MM.1S (cell line): ENCODE measurements at regions not wholly inside any gene's neighbourhood (a gene's known extent, or its start where the extent isn't known, plus 50 kb on each side); places are given as distances from the start of the nearest gene placed in this dataset.

Source experiments
- DNase-seq: peaks from one replicate; pipeline ENCODE4 v3.0.0-alpha.2; 2015
- H2AFZ ChIP-seq: fragments of 300-600 bp; sonication (generic); 2 replicates; pipeline ENCODE4 v1.6.0; 2016; ENCODE audit warnings: antibody characterized with exemption, low read length
- H3F3A ChIP-seq: fragments of 300-600 bp; sonication (generic); 2 replicates; pipeline ENCODE4 v1.6.1; 2016; ENCODE audit warnings: mild to moderate bottlenecking, antibody characterized with exemption, low read length, moderate library complexity, mixed read lengths; ENCODE audit not compliant: insufficient read depth
- H3K27ac ChIP-seq: fragments of 300-600 bp; sonication (generic); 2 replicates; pipeline ENCODE4 v1.5.1; 2016; ENCODE audit warnings: mild to moderate bottlenecking, low read length
- H3K27me3 ChIP-seq: fragments of 300-600 bp; sonication (generic); replicated peaks from 2 replicates; pipeline ENCODE4 v1.6.0; 2016; ENCODE audit warnings: low read length; ENCODE audit not compliant: insufficient read depth
- H3K36me3 ChIP-seq: fragments of 300-600 bp; sonication (generic); replicated peaks from 2 replicates; pipeline ENCODE4 v1.6.1; 2016; ENCODE audit warnings: mild to moderate bottlenecking, low read length, mixed read lengths; ENCODE audit not compliant: insufficient read depth
- H3K4me1 ChIP-seq: fragments of 300-600 bp; sonication (generic); 2 replicates; pipeline ENCODE4 v1.6.1; 2016; ENCODE audit warnings: low read length, mixed read lengths
- H3K4me2 ChIP-seq: fragments of 300-600 bp; sonication (generic); 2 replicates; pipeline ENCODE4 v1.6.0; 2016; ENCODE audit warnings: low read depth, low read length
- H3K4me3 ChIP-seq: fragments of 300-600 bp; sonication (generic); 2 replicates; pipeline ENCODE4 v1.5.1; 2016; ENCODE audit warnings: low read length, mixed read lengths
- H3K79me2 ChIP-seq: fragments of 300-600 bp; sonication (generic); 2 replicates; pipeline ENCODE4 v1.6.1; 2016; ENCODE audit warnings: mixed run types, low read length, mixed read lengths
- H3K9ac ChIP-seq: fragments of 300-600 bp; sonication (generic); 2 replicates; pipeline ENCODE4 v1.6.1; 2016; ENCODE audit warnings: low read length, mixed read lengths
- H3K9me2 ChIP-seq: fragments of 300-600 bp; sonication (generic); replicated peaks from 2 replicates; pipeline ENCODE4 v1.6.1; 2016; ENCODE audit warnings: mild to moderate bottlenecking, low read length, mixed read lengths; ENCODE audit not compliant: insufficient read depth
- H3K9me3 ChIP-seq: fragments of 300-600 bp; sonication (generic); replicated peaks from 2 replicates; pipeline ENCODE4 v1.6.1; 2016; ENCODE audit warnings: mild to moderate bottlenecking, low read length, mixed read lengths; ENCODE audit not compliant: insufficient read depth
- H4K20me1 ChIP-seq: fragments of 300-600 bp; sonication (generic); 2 replicates; pipeline ENCODE4 v1.6.1; 2016; ENCODE audit warnings: mild to moderate bottlenecking, low read length, moderate library complexity, mixed read lengths; ENCODE audit not compliant: insufficient read depth
- CTCF ChIP-seq: fragments of 300-600 bp; sonication (generic); IDR thresholded peaks from 2 replicates; pipeline ENCODE4 v1.5.1; 2016; ENCODE audit warnings: antibody characterized with exemption, low read length, mixed read lengths
- EZH2 ChIP-seq: fragments of 300-600 bp; sonication (generic); optimal IDR thresholded peaks from 2 replicates; pipeline ENCODE3; 2017; ENCODE audit warnings: low read depth, mild to moderate bottlenecking, antibody characterized with exemption, low read length, mixed read lengths
- EZH2phosphoT487 ChIP-seq: fragments of 300-600 bp; sonication (generic); IDR thresholded peaks from 2 replicates; pipeline ENCODE4 v1.6.1; 2018; ENCODE audit warnings: antibody characterized with exemption, low read length

- no peaks in the 10 kb centered on the region for H3K9me2 ChIP-seq
- peak overlapping the region; percentile 80 for H3K4me2 ChIP-seq
- DNase-seq = peak; percentile 49
- H3K4me3 ChIP-seq = peak overlapping the region; percentile 34
- H3F3A ChIP-seq = peaks cover 19% of the 10 kb centered on the region
- TF ChIP-seq EZH2phosphoT487 (no peak), EZH2 (no peak), CTCF (no peak)
- no peaks in the 10 kb centered on the region for H3K36me3 ChIP-seq
- H4K20me1 ChIP-seq = no peaks in the 10 kb centered on the region
- H3K79me2 ChIP-seq = no peaks in the 10 kb centered on the region
- H3K9me3 ChIP-seq = no peaks in the 10 kb centered on the region
- H3K4me1 ChIP-seq = peaks cover 30% of the 10 kb centered on the region
- H3K9ac ChIP-seq = no peak overlapping the region
- no peaks in the 10 kb centered on the region for H3K27me3 ChIP-seq
- H2AFZ ChIP-seq = no peak overlapping the region
- H3K27ac ChIP-seq = peak overlapping the region; percentile 38; the same call in 1 of the 2 replicates
Measured at GRCh38 chr22:22099194-22099486, 116.6 kb upstream of the TOP3B start.

- no peaks in the 10 kb centered on the region for H3K36me3 ChIP-seq
- peaks cover 30% of the 10 kb centered on the region for H3K4me1 ChIP-seq
- H3K4me2 ChIP-seq = peak overlapping the region; percentile 80
- no peaks in the 10 kb centered on the region for H3K9me3 ChIP-seq
- peaks cover 19% of the 10 kb centered on the region for H3F3A ChIP-seq
- DNase-seq = peak; percentile 77
- H3K27me3 ChIP-seq = no peaks in the 10 kb centered on the region
- peak overlapping the region; percentile 38; the same call in 1 of the 2 replicates for H3K27ac ChIP-seq
- no peak overlapping the region for H2AFZ ChIP-seq
- TF ChIP-seq EZH2 = no peak
- TF ChIP-seq CTCF = no peak
- TF ChIP-seq EZH2phosphoT487 = no peak
- H4K20me1 ChIP-seq = no peaks in the 10 kb centered on the region
- H3K9me2 ChIP-seq = no peaks in the 10 kb centered on the region
- H3K9ac ChIP-seq = no peak overlapping the region
- no peaks in the 10 kb centered on the region for H3K79me2 ChIP-seq
- peak overlapping the region; percentile 34 for H3K4me3 ChIP-seq
Measured at GRCh38 chr22:22098457-22099193, 116.0 kb upstream of the TOP3B start.

GRCh38 chr22:22097727-22098228 lies 115.2 kb upstream of the TOP3B start:
- H3K4me2 ChIP-seq = peak overlapping the region; percentile 80
- no peak overlapping the region; the same call in 1 of the 2 replicates for H3K27ac ChIP-seq
- H3K4me1 ChIP-seq = peaks cover 30% of the 10 kb centered on the region
- no peak overlapping the region for H3K9ac ChIP-seq
- no peaks in the 10 kb centered on the region for H3K36me3 ChIP-seq
- H3F3A ChIP-seq = peaks cover 19% of the 10 kb centered on the region
- no peaks in the 10 kb centered on the region for H3K9me2 ChIP-seq
- H3K79me2 ChIP-seq = no peaks in the 10 kb centered on the region
- no peak for TF ChIP-seq EZH2phosphoT487
- TF ChIP-seq CTCF = no peak
- no peak for TF ChIP-seq EZH2
- H3K4me3 ChIP-seq = no peak overlapping the region
- no peaks in the 10 kb centered on the region for H3K27me3 ChIP-seq
- no peak overlapping the region for H2AFZ ChIP-seq
- no peaks in the 10 kb centered on the region for H4K20me1 ChIP-seq
- DNase-seq = no peak
- H3K9me3 ChIP-seq = no peaks in the 10 kb centered on the region
